ENCODE measurements at regions not wholly inside any gene's neighbourhood (a gene's known extent, or its start where the extent isn't known, plus 50 kb on each side); places are given as distances from the start of the nearest gene placed in this dataset.
"Not testable (repeated sequence)": the region's sequence is repeated elsewhere in the genome, so short reads cannot be mapped to it uniquely, and the experiment has no call there.

DNA sequence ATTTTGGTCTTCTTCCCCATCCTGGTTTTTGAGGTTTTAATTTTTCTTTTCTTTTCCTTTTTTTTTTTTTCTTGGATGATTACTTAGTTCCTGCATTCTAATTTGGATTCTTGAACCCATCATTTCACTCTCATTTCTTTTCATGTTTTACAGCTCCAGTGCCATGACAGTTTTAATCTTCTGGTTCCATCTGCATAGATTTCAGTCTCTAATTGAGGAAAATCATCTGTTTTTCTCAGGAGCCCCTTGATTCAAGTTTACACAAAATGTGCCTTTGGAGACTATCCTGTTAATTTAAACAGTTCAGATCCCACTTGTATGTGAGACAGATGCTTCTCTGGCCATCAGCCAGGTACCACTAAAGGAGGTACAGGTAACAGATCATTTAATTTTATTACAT, 379.9 kb downstream of the PIK3C3 start:
- DNase-seq = no peak

DNA sequence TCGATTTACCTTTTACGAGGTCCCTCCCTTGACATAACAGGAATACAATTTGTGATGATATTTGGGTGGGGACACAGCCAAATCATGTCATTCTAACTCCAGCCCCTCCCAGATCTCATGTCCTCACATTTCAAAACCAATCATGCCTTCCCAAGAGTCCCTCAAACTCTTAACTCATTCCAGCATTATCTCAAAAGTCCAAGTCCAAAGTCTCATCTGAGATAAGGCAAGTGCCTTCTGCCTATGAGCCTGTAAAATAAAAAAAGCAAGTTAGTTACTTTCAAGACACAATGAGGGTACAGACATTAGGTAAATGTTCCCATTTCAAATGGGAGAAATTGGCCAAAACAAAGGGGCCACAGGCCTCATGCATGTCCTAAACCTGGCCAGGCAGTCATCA, 381.1 kb downstream of the PIK3C3 start:
- no peak for DNase-seq

DNA sequence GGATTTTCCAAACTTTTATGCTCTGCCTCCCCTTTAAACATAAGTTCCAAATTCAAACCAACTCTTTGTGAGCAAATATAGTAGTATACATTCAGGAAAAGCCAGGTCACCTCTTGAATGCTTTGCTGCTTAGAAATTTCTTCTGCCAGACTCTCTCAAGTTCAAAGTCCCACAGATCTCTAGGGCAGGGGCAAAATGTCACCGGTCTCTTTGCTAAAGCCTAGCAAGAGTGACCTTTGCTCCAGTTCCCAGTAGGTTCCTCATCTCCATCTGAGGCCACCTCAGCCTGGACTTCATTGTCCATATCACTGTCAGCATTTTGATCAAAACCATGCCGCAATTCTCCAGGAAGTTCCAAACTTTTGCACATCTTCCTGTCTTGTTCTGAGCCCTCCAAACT, 382.3 kb downstream of the PIK3C3 start:
- DNase-seq = not testable (repeated sequence)

DNA sequence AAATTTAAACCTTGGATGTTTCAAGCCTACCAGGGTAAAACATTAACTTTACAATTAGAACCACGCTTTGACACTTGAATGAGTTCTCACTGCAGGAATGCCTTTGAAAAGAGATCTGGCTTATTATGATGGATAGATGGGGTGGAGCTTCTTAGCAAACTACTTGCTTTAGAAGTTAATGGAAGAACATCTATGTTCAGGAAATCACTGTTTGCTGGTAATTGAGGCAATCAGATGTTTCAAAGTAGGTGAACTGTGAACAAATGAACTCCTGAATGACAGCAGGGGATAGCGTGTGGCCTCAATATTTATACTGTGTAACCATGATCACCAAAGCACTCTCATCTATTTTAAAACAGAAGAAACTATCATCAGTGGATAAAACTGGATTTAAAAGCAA, 383.6 kb downstream of the PIK3C3 start:
- DNase-seq = no peak

DNA sequence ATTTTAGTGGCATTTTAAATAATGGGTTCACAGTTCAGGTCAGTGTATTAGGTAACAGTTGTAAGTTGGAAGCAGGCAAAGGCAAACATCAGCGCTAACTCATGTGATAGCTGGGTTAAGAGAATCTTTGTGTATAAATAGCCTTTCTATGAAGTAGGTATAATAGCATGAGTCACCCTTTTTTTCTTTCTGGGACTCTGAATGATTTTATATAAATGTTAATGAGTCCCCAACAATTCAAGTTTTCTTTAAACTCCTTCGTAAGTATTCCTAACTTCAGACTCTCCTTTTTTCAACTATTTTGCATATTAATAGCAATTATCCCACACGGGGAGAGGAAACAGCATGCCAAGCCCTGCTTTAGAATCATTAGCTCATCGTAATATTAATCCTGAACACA, 384.3 kb downstream of the PIK3C3 start:
- DNase-seq = no peak

DNA sequence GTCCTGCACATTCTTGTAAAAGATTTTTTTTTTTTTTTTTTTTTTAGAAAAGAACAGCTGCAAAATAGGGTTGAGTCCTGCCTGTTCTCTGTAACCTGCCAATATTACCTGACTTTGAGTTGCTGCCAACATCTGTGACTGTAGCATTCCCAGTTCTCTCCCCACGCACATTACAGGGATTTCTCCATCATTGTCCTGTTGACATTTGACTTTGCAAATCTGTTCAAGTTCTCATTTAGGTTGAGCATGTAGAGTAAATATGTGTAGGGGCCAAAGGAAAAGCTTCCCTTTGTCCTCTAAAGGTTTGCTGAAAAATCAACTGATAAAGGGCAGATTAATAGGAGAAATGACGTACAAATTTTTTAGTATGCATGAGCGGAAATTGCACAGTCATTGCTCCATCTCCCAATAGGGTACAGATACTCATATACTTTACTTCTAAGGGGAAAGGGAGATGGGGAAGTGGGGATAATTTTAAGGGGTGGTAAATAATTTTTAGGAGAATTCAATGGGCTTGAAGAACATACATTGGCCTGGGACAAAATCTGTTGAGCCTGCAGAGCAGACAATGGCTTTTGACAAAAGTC, 385.5 kb downstream of the PIK3C3 start:
- no peak for DNase-seq

DNA sequence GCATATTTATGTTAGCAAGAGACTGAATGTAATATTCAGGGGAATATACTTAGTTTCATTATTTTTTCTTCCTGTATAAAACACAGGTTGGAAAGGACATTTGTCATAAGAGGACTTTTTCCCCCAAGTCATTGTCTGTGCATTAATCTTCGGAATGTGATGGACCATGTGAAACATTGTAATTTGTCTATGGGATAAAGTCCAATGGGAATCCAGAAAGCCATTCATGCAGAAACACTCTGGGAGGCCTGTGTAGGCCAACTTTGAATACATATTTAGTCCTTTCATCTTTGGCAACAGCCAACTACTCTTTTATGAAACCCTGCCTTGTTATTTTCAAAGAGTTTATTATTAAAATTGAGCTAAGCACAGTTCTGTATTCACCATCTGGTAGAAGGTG, 386.4 kb downstream of the PIK3C3 start:
- no peak for DNase-seq

DNA sequence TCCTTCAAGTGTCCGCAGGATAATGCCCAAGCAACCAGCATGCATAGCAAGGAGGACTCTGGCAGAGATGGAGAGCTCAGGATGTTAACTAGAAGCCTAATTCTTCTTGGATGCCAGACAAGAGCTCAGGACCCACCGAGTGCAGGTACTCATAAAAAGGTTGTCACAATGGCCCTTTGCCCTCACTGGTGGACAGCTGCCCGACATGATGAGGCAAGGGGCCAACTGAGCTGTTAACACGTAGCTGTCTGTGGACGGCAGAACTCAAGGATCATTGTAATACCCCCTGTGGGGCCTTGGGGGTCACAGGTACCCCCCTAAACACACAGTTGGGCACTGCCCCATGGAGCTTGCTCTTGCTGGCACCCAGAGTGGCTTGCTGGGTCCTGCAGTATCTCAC, 393.7 kb downstream of the PIK3C3 start:
- DNase-seq = no peak

DNA sequence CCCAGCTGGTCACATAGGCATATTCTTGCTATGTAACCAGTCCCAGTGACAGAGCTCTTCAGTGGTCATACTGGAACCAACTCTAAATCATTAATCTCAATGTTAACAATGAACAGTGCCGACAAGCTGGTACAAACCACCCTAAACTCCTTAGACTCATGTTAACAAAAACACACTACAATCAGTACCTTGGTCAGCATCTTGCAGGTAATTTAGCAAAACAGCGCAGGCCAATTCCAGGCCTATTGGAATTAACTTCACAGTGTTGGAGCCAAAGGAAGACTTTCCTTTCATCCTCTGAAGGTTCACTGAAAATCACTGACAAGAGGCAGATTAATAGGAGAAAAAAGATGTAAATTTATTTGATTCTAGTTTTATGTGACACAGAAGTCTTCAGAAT, 396.4 kb downstream of the PIK3C3 start:
- DNase-seq = no peak

DNA sequence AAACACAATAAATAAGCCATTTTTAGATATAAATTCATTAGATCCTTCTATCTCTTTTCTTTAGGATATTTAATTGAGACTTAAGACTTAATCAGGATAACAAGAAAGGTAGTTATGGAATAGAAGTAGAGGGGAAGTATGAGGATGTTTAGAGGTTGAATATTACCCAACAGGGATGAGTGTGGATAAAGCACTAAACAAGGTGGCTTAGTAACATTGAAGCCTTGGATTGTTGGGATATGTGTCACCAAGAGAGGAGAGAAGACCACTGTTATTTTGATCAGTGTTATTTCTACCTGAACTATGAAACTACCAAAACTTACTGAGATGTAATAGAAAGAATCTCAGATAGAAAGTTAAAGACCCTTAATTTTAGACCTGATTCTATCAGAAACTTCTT, 405.7 kb downstream of the PIK3C3 start:
- no peak for DNase-seq

DNA sequence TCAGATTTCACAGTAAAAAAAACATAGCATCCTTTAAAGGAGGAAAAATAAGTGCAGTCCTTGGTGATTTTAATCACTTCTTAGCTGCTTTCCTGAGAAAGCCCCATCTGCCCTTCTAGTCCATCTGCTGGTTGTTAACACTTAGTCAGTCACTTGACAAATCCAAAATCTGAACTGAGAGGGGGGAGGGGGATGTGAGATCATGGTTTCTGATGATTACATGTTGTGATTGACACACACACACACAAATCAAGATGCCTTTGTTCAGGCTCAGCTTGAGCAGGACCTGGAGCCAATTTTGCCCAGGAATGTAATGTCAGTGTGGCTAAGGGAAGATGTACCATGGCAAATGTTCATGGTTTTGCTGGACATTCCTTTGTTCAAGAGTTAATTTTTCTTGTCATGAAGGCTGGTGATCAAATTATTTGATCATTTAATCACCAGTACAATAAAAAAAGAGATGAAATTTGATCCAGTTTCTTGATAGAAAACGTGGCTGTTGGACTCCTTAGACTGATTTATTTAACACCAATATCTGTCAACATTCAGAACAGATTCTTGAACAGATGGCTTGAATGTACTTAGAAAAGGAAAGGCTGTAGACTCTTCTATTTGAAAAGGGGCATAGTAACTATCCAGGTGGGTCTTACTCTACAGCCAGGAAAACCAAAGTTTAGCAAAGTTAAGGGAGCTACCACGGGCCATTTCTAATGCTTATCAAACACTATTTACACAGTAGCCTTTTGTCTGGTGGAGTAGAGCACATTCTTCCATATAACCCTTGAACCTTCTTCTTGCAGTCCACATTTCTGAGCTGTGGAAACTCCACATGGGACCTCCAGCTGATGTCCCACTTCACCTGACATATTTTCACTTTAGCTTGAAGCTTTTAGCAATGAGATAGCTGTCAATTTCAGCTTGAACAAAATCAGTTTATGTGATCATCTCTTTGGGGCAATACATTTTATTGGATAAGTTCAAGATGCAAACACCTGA, 408.7 kb downstream of the PIK3C3 start:
- DNase-seq = no peak

DNA sequence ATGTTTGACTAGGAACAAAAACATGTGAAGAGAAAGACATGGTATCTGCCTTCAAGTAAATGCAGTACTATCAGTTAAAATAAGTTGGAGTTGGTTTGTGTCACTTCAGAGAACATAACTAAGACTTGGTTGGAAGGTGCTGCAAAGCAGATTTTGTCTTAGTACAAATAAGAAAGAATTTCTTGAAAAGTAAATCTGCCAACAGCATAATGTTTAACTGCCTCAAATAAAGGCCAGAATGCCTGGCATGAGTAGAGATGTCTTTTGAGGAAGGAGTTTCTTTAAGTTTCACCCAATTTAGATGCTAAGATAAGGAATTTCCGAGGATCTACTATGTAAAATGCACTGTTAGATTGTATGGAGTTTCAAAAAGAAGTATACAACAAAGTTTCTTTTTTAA, 409.7 kb downstream of the PIK3C3 start:
- no peak for DNase-seq

DNA sequence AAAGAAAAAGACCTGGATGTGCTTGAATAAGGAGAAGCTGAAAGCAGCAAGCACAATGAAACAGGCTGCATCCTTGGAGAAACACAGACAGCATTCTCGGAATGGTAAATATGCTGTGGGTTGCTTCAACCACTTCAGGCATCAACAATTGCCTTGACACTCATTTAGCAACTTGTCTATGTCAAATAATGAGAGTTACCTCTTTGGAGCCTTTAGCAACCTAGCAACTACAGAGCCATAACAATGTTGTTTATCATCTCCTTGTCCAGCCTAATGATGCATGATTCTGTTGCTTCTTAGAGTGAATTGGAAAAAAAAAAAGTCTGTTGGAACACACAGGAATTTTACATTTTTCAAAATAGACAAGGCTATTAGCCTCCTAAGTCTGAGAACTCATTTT, 410.6 kb downstream of the PIK3C3 start:
- no peak for DNase-seq

DNA sequence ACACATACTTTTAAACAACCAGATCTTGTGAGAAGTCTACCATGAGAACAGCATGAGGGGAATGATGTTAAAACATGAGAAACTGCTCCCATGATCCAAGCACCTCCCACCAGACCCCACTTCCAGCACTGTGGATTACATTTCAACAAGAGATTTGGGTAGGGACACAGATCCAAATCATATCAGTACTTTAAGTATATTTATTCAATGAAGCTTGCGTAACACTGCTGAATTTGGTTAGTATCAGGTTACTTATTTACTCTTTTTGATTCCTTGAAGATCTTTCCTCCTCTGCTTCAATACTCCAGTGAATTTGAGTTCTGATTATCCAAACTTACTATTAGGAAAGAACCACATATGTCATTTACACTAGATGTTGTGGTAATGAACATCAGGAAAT, 418.6 kb downstream of the PIK3C3 start:
- DNase-seq = no peak

DNA sequence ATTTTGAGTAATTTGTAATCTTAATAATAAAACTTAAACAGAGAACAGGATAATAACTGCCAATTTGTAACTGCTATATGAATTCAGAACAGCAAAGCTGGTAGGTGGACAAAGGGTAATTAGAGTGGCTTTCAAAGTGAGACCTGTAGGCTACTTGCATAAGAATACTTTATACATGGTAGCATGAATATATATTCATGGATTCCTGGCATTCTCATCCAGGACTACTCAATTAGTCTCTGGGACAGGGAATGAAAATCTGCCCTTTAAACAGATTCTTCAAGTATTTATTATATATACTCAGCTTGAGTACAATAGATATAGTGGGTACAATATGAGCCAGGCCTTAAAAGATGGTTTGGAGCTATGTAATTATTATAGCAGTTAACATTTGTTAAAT, 419.9 kb downstream of the PIK3C3 start:
- DNase-seq = no peak

DNA sequence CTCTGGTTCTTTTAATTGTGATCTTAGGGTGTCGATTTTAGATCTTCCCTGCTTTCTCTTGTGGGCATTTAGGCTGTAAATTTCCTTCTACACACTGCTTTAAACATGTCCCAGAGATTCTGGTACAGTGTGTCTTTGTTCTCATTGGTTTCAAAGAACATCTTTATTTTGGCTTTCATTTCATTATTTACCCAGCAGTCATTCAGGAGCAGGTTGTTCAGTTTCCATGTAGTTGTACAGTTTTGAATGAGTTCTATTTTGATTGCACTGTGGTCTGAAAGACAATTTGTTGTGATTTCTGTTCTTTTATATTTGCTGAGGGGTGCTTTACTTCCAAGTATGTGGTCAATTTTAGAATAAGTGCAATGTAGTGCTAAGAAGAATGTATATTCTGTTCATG, 423.8 kb downstream of the PIK3C3 start:
- not testable (repeated sequence) for DNase-seq

DNA sequence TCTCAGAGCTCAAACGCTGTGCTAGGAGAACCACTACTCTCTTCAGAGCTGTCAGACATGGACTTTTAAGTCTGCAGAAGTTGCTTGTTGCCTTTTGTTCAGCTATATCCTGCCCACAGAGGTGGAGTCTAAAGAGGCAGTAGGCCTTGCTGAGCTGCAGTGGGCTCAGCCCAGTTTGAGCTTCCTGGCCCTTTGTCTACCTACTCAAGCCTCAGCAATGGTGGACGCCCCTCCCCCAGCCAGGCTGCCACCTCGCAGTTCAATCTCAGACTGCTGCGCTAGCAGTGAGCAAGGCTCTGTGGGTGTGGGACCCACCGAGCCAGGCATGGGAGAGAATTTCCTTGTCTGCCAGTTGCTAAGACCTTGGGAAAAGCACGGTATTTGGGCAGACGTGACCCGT, 426.2 kb downstream of the PIK3C3 start:
- DNase-seq = not testable (repeated sequence)

DNA sequence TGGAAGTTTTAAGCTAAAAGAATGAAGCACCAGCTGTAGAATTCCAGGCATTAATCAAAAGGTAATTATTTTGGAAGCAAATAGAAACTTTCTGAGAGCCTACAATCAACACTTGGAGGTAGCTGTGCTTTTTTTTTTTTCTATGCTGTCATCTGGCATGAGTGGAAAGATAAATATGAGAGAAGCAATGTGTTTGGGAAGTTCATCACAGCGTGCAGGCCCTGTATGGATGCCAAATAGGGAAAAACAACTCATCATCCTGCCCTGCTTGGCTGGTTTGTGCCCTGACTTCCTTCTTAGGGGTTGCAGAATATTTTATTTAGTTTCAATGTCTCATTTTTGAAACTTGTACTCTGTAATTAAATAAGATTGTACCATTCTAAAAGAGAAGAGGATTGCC, 437.4 kb downstream of the PIK3C3 start:
- DNase-seq = peak; percentile 34

DNA sequence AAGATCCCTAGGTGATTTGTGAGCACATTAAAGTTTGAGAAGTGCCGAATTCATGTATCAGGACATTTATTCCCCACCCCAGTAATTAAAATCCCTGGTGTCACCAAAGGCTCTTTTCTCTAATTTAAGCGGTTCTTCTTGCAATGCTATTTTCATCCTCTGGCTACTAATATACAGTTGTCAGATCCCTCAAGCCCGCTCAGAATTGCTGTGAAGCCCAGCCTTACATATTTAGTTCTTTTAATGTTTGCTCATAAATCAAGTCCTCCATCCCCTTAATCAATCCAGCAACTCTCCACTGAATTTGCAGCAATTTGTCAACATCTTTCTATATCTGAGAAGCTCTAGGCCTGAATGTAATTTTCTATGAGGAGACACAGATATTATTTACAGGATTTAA, 437.9 kb downstream of the PIK3C3 start:
- DNase-seq = no peak

DNA sequence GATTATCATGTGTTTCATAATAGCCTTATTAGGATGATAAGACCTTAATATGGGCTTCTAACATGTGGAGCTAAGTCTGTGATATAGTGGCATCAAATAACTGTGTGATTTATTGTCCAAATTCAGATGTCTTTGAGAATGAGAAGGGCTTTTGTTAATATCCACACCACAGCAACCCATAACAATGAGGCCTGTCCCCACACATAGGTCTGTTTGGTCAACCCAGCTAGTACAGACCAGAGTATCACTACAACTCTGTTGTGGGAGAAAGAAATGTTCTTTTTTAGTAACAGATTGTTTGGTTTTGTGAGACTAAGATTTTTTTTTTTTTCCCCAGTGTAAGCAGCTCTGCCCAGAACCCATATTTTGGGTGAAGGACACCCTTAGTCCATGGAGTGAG, 439.2 kb downstream of the PIK3C3 start:
- no peak for DNase-seq

DNA sequence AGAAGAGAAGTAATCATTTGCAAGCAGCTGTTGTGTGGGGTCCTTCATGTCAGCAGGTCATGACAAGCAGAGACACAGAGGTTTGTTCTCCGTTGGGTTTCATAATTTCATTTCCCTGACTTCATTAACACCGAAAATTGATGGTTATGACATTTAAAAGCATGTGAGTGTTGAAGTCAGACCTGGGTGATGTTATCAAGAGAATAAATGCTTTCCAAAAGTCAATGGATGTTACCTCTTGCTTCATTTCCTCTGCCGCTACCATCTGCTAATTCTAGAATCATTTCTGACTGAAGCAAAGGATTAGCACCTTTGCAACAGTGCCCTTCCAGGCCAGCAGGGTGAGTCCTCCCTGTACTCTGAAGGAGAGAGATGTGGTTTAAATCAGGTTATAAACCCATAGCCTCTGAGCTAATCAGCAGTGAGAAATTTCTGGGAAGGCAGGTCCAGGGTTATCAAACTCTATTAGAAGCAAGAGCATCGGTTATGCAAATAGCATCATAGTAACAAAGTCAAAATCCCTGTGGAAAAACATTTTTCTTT, 446.2 kb downstream of the PIK3C3 start:
- DNase-seq = no peak

DNA sequence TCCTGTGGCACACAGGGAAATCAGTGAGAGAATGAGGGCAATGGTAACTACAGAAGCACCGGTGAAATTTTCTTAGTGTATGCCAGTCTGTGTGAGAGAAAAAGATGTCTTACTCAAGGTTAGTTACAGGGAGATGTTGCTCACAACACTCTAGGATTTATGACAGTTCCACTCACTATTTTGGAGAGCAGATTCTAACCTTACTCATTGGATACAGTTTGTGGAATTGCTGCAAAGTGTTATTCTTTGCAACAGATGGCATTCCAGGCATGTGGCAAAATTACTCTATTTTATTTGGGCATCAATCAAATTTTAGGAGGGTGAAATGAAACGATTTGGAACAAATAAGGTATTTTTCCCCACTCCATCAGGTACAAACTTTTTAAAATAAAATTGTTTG, 449.1 kb downstream of the PIK3C3 start:
- DNase-seq = no peak

DNA sequence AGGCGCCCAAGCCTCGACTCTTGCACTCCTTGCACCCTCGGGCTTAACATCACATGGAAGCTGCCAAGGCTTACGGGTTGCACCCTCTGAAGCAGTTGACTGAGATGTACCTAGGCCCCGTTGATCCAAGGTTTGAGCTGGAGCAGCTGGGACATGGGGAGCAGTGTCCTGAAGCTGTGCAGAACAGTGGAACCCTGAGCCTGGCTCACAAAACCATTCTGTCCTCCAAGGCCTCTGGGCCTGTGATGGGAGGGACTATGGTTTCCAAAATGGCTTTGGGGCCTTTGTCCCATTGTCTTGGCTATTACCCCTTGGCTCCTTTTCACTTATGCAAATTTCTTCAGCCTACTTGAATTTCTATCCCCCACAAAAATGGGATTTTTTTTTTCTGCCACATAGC, 454.0 kb downstream of the PIK3C3 start:
- DNase-seq = no peak

DNA sequence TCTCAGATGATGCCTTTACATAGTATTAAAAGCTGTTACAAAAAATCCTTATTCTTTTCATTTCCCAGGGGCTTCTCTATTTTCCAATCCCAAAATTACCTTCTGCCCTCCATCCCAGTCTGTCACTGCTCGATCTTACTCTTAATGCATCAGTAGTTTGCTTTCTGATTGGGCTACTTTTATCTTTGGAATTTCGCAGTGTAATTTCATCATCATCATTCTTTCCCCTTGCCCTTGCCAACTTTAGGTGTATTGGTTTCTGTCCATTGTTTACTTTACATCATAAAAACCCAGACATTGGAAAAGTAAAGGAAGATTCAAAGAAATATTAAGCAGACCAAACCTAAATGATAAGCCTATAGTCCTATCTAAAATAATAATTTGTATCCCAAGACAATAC, 457.2 kb downstream of the PIK3C3 start:
- no peak for DNase-seq
